Loucy (cell line): ENCODE measurements at regions not wholly inside any gene's neighbourhood (a gene's known extent, or its start where the extent isn't known, plus 50 kb on each side); places are given as distances from the start of the nearest gene placed in this dataset.

Experiments used
- H2AFZ ChIP-seq: fragments of 200-600 bp; sonication (generic); 2 replicates; pipeline ENCODE4 v1.6.0; 2016; ENCODE audit warnings: antibody characterized with exemption, mild to moderate bottlenecking, low read length, moderate library complexity
- H3F3A ChIP-seq: fragments of 200-600 bp; 2 replicates; pipeline ENCODE4 v1.6.0; 2016; ENCODE audit warnings: antibody characterized with exemption, low read depth, mild to moderate bottlenecking
- H3K27me3 ChIP-seq: fragments of 200-600 bp; sonication (generic); 2 replicates; pipeline ENCODE4 v1.6.1; 2014; ENCODE audit warnings: low read length, mild to moderate bottlenecking; ENCODE audit not compliant: insufficient read depth, poor library complexity, severe bottlenecking
- H3K36me3 ChIP-seq: fragments of 200-600 bp; sonication (generic); 2 replicates; pipeline ENCODE4 v1.6.1; 2016; ENCODE audit warnings: low read length; ENCODE audit not compliant: insufficient read depth
- H3K4me1 ChIP-seq: fragments of 200-600 bp; sonication (generic); 2 replicates; pipeline ENCODE4 v1.5.1; 2014; ENCODE audit warnings: low read length, mild to moderate bottlenecking; ENCODE audit not compliant: insufficient read depth, poor library complexity, severe bottlenecking
- H3K4me2 ChIP-seq: fragments of 200-600 bp; sonication (generic); 2 replicates; pipeline ENCODE4 v1.6.0; 2014; ENCODE audit warnings: antibody characterized with exemption, low read length, low read depth, mild to moderate bottlenecking; ENCODE audit not compliant: poor library complexity, severe bottlenecking
- H3K4me3 ChIP-seq: fragments of 200-600 bp; sonication (generic); 2 replicates; pipeline ENCODE4 v1.5.1; 2014; ENCODE audit warnings: low read length, mild to moderate bottlenecking, mixed read lengths; ENCODE audit not compliant: poor library complexity, severe bottlenecking
- H3K79me2 ChIP-seq: fragments of 200-600 bp; sonication (generic); 2 replicates; pipeline ENCODE4 v1.6.1; 2014; ENCODE audit warnings: low read length; ENCODE audit not compliant: insufficient read depth
- H3K9ac ChIP-seq: fragments of 200-600 bp; sonication (generic); 2 replicates; pipeline ENCODE4 v1.6.0; 2014; ENCODE audit warnings: mild to moderate bottlenecking, low read depth, low read length, moderate library complexity; ENCODE audit not compliant: poor library complexity, severe bottlenecking
- H3K9me2 ChIP-seq: fragments of 200-600 bp; sonication (generic); replicated peaks from 2 replicates; pipeline ENCODE4 v1.6.1; 2016; ENCODE audit warnings: low read depth, low read length, mixed read lengths
- H3K9me3 ChIP-seq: fragments of 200-600 bp; sonication (generic); 2 replicates; pipeline ENCODE4 v1.6.1; 2014; ENCODE audit warnings: mild to moderate bottlenecking, antibody characterized with exemption, low read length, low read depth; ENCODE audit not compliant: insufficient read depth
- H4K20me1 ChIP-seq: fragments of 200-600 bp; sonication (generic); 2 replicates; pipeline ENCODE4 v1.6.0; 2014; ENCODE audit warnings: antibody characterized with exemption, low read length, mild to moderate bottlenecking; ENCODE audit not compliant: insufficient read depth, poor library complexity, severe bottlenecking
- CTCF ChIP-seq: fragments of 200-600 bp; sonication (generic); conservative IDR thresholded peaks from 2 replicates; pipeline ENCODE4 v1.5.1; 2014; ENCODE audit warnings: mild to moderate bottlenecking, antibody characterized with exemption, low read length
- EZH2phosphoT487 ChIP-seq: fragments of 200-600 bp; IDR thresholded peaks from 2 replicates; pipeline ENCODE4 v1.6.1; 2018; ENCODE audit warnings: antibody characterized with exemption, mild to moderate bottlenecking, moderate library complexity, borderline replicate concordance

- H3K4me3 ChIP-seq: no peak overlapping the region
- TF ChIP-seq CTCF (no peak), EZH2phosphoT487 (no peak)
- H3K27me3 ChIP-seq: no peaks in the 10 kb centered on the region
- H3K4me1 ChIP-seq: no peaks in the 10 kb centered on the region
- H4K20me1 ChIP-seq: no peaks in the 10 kb centered on the region
- no peaks in the 10 kb centered on the region for H3K9me2 ChIP-seq
- no peaks in the 10 kb centered on the region for H3K79me2 ChIP-seq
- no peak overlapping the region for H3K4me2 ChIP-seq
- H3K9me3 ChIP-seq: no peaks in the 10 kb centered on the region
- no peaks in the 10 kb centered on the region for H3F3A ChIP-seq
- H3K36me3 ChIP-seq: no peaks in the 10 kb centered on the region
- H2AFZ ChIP-seq: no peak overlapping the region
- H3K9ac ChIP-seq: no peak overlapping the region
Measured at GRCh38 chr1:82845866-82846265, 1045.1 kb downstream of the ADGRL2 start.

GRCh38 chr1:82844911-82845827, 1044.4 kb downstream of the ADGRL2 start:
- no peaks in the 10 kb centered on the region for H3K9me3 ChIP-seq
- no peaks in the 10 kb centered on the region for H3K36me3 ChIP-seq
- no peak overlapping the region for H3K4me3 ChIP-seq
- H3K9me2 ChIP-seq: no peaks in the 10 kb centered on the region
- H4K20me1 ChIP-seq: no peaks in the 10 kb centered on the region
- TF ChIP-seq CTCF: no peak
- TF ChIP-seq EZH2phosphoT487: no peak
- H3K79me2 ChIP-seq: no peaks in the 10 kb centered on the region
- no peak overlapping the region for H3K4me2 ChIP-seq
- no peak overlapping the region for H2AFZ ChIP-seq
- no peaks in the 10 kb centered on the region for H3K27me3 ChIP-seq
- no peak overlapping the region for H3K9ac ChIP-seq
- H3F3A ChIP-seq: no peaks in the 10 kb centered on the region
- no peaks in the 10 kb centered on the region for H3K4me1 ChIP-seq

GRCh38 chr1:82844447-82844846, 1043.7 kb downstream of the ADGRL2 start:
- no peak overlapping the region for H2AFZ ChIP-seq
- H3K9me2 ChIP-seq: no peaks in the 10 kb centered on the region
- H4K20me1 ChIP-seq: no peaks in the 10 kb centered on the region
- H3K79me2 ChIP-seq: no peaks in the 10 kb centered on the region
- H3K4me3 ChIP-seq: no peak overlapping the region
- no peaks in the 10 kb centered on the region for H3K36me3 ChIP-seq
- no peaks in the 10 kb centered on the region for H3K9me3 ChIP-seq
- H3K27me3 ChIP-seq: no peaks in the 10 kb centered on the region
- no peaks in the 10 kb centered on the region for H3K4me1 ChIP-seq
- H3K4me2 ChIP-seq: no peak overlapping the region
- no peak overlapping the region for H3K9ac ChIP-seq
- H3F3A ChIP-seq: no peaks in the 10 kb centered on the region
- no peak for TF ChIP-seq EZH2phosphoT487
- no peak for TF ChIP-seq CTCF
